Fibroblast of lung (primary cell): ENCODE measurements at regions not wholly inside any gene's neighbourhood (a gene's known extent, or its start where the extent isn't known, plus 50 kb on each side); places are given as distances from the start of the nearest gene placed in this dataset.
"Not testable (repeated sequence)": the region's sequence is repeated elsewhere in the genome, so short reads cannot be mapped to it uniquely, and the experiment has no call there.

Source experiments
- CTCF ChIP-seq, 2 donors: IDR thresholded peaks in 1 of 2; conservative IDR thresholded peaks in 1 of 2; 1 replicate in 1 of 2; 2 replicates in 1 of 2; pipeline ENCODE4 v1.5.1; 2011 to 2012; ENCODE audit warnings: low read length in 2 of 2, control low read depth in 1 of 2, inconsistent platforms in 1 of 2, low read depth in 1 of 2, mild to moderate bottlenecking in 1 of 2
- EZH2 ChIP-seq: IDR thresholded peaks from 2 replicates; pipeline ENCODE4 v1.5.1; 2012; ENCODE audit warnings: low read length, control low read depth, mild to moderate bottlenecking; ENCODE audit errors: missing control alignments

- TF ChIP-seq CTCF (conservative IDR thresholded peaks at IDR 0.05 in 1 of 2, IDR thresholded peaks at IDR 0.05 in 1 of 2; ENCODE audit: low read depth in 1 of 2, low read length in 2 of 2); EZH2: not testable (repeated sequence)
Observed at GRCh38 chr1:120508351-120508750, 93.5 kb downstream of the NBPF8 start.
